ENCODE measurements at regions not wholly inside any gene's neighbourhood (a gene's known extent, or its start where the extent isn't known, plus 50 kb on each side); places are given as distances from the start of the nearest gene placed in this dataset.

- Mint-ChIP-seq H3K4me3 (no peak overlapping the region), H3K27me3 (ENCODE audit: low read depth) (no peaks in the 10 kb centered on the region), H3K4me1 (no peaks in the 10 kb centered on the region), H3K9me3 (no peaks in the 10 kb centered on the region), H3K27ac (no peak overlapping the region), H3K36me3 (ENCODE audit: low read depth) (no peaks in the 10 kb centered on the region)
- TF ChIP-seq, protein P1, sequence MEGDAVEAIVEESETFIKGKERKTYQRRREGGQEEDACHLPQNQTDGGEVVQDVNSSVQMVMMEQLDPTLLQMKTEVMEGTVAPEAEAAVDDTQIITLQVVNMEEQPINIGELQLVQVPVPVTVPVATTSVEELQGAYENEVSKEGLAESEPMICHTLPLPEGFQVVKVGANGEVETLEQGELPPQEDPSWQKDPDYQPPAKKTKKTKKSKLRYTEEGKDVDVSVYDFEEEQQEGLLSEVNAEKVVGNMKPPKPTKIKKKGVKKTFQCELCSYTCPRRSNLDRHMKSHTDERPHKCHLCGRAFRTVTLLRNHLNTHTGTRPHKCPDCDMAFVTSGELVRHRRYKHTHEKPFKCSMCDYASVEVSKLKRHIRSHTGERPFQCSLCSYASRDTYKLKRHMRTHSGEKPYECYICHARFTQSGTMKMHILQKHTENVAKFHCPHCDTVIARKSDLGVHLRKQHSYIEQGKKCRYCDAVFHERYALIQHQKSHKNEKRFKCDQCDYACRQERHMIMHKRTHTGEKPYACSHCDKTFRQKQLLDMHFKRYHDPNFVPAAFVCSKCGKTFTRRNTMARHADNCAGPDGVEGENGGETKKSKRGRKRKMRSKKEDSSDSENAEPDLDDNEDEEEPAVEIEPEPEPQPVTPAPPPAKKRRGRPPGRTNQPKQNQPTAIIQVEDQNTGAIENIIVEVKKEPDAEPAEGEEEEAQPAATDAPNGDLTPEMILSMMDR (IDR thresholded peaks at IDR 0.05; ENCODE audit: unreplicated experiment in 3 of 3), result no peak
Measured at GRCh38 chr11:21921151-21921550, 271.7 kb upstream of the ANO5 start.

DNA sequence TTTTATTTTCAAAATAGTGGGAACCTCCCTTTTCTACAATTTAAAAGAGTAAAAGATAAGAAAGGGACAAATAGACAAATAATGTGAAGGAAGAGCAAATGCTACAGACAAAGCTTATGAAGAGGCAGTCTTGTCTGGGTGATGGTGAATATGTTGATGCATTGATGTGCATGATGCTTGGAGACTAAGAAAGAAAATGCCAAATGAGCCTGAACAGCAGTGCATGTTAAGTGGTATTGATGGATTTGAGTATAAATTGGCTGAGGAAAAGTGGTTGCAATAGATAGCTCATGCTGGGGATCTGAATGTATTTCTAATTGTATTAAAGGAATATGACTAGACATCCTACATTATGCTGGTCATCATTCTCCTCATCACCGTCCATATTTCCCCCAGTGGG lies 268.6 kb upstream of the ANO5 start:
- no peaks in the 10 kb centered on the region for H3K4me1 Mint-ChIP-seq
- H3K36me3 Mint-ChIP-seq (ENCODE audit: low read depth), result no peaks in the 10 kb centered on the region
- TF ChIP-seq, protein P1 (IDR thresholded peaks at IDR 0.05; ENCODE audit: unreplicated experiment in 3 of 3), result no peak
- H3K4me3 Mint-ChIP-seq, result no peak overlapping the region
- no peaks in the 10 kb centered on the region for H3K9me3 Mint-ChIP-seq
- H3K27ac Mint-ChIP-seq, result no peak overlapping the region
- no peaks in the 10 kb centered on the region for H3K27me3 Mint-ChIP-seq (ENCODE audit: low read depth)

- TF ChIP-seq, protein P1 (IDR thresholded peaks at IDR 0.05; ENCODE audit: unreplicated experiment in 3 of 3), result no peak
Measured at GRCh38 chr11:21927628-21928027, 265.3 kb upstream of the ANO5 start.

GRCh38 chr11:21928847-21929246 lies 264.0 kb upstream of the ANO5 start:
- H3K4me3 Mint-ChIP-seq, result no peak overlapping the region
- H3K9me3 Mint-ChIP-seq, result no peaks in the 10 kb centered on the region
- no peaks in the 10 kb centered on the region for H3K36me3 Mint-ChIP-seq (ENCODE audit: low read depth)
- no peaks in the 10 kb centered on the region for H3K4me1 Mint-ChIP-seq
- H3K27ac Mint-ChIP-seq, result no peak overlapping the region
- TF ChIP-seq, protein P1 (IDR thresholded peaks at IDR 0.05; ENCODE audit: unreplicated experiment in 3 of 3), result no peak
- no peaks in the 10 kb centered on the region for H3K27me3 Mint-ChIP-seq (ENCODE audit: low read depth)

More at GRCh38 chr11:21927628-21928027, 265.3 kb upstream of the ANO5 start:
- Mint-ChIP-seq H3K4me1 (no peaks in the 10 kb centered on the region), H3K27me3 (ENCODE audit: low read depth) (no peaks in the 10 kb centered on the region), H3K9me3 (no peaks in the 10 kb centered on the region), H3K27ac (no peak overlapping the region), H3K36me3 (ENCODE audit: low read depth) (no peaks in the 10 kb centered on the region), H3K4me3 (no peak overlapping the region)

- no peak overlapping the region for H3K4me3 Mint-ChIP-seq
- no peaks in the 10 kb centered on the region for H3K4me1 Mint-ChIP-seq
- H3K27me3 Mint-ChIP-seq (ENCODE audit: low read depth), result no peaks in the 10 kb centered on the region
- TF ChIP-seq, protein P1 (IDR thresholded peaks at IDR 0.05; ENCODE audit: unreplicated experiment in 3 of 3), result no peak
- no peaks in the 10 kb centered on the region for H3K36me3 Mint-ChIP-seq (ENCODE audit: low read depth)
- no peak overlapping the region for H3K27ac Mint-ChIP-seq
- no peaks in the 10 kb centered on the region for H3K9me3 Mint-ChIP-seq
Measured at GRCh38 chr11:21930408-21930807, 262.5 kb upstream of the ANO5 start.

DNA sequence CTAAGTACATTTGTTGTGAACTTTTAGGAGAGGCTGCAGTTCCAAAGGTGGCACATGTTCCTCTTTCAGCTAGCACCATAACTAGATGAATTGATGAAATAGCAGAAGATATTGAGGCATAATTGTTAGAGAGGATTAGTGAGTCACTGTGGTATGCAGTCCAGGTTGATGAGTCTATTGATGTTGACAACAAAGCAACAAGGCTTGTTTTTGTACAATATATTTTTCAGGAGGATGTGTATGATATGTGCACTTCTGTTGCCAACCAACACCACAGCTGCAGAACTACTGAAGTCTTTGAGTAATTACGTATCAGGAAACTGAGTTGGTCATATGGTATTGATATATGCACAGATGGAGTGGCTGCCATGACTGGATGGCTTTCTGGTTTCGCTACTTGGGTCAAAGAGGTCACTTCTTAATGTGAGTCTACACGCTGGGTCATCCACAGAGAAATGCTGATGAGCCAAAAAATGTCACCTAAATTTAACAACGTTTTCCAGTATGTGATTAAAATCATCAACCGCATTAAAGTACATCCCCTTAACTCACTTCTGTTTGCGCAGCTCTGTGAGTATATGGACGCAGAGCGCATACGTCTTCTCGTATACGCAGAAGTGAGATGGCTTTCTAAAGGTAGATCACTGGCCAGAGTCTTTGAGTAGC lies 261.3 kb upstream of the ANO5 start:
- Mint-ChIP-seq H3K27me3 (ENCODE audit: low read depth) (no peaks in the 10 kb centered on the region), H3K4me3 (no peak overlapping the region), H3K4me1 (no peaks in the 10 kb centered on the region), H3K9me3 (no peaks in the 10 kb centered on the region), H3K27ac (no peak overlapping the region), H3K36me3 (ENCODE audit: low read depth) (no peaks in the 10 kb centered on the region)
- TF ChIP-seq, protein P1 (IDR thresholded peaks at IDR 0.05; ENCODE audit: unreplicated experiment in 3 of 3), result no peak
